MCF 10A (cell line): ENCODE measurements at regions not wholly inside any gene's neighbourhood (a gene's known extent, or its start where the extent isn't known, plus 50 kb on each side); places are given as distances from the start of the nearest gene placed in this dataset.

Experiments
- BruUV-seq: library from RNA; stranded (reverse); fragments of 400-500 nt; replicated peaks from 2 replicates; lab custom pipeline; 2021; lab: Mats Ljungman, UMichigan
- CTCF ChIA-PET: fragments of 300-600 bp; sonication (Branson Sonifier 250); formaldehyde crosslinking; extraction: SDS; loops from one replicate; lab custom pipeline; 2021; ENCODE audit warnings: antibody characterized with exemption, inconsistent platforms; lab: Yijun Ruan, JAX
- POLR2A ChIA-PET: fragments of 300-600, 350-650 bp; sonication (Branson Sonifier 250); formaldehyde crosslinking; extraction: SDS; loops from one replicate; lab custom pipeline; 2020; ENCODE audit warnings: antibody characterized with exemption, inconsistent platforms; lab: Yijun Ruan, JAX
- DNase-seq: peaks from one replicate; pipeline ENCODE4 v3.0.0-alpha.2; 2018; ENCODE audit not compliant: unreplicated experiment
- H3K27ac Mint-ChIP-seq: one replicate; pipeline ENCODE4 v1.8.0; 2022; ENCODE audit warnings: mild to moderate bottlenecking, low read depth, mixed read lengths; ENCODE audit not compliant: unreplicated experiment
- H3K27me3 Mint-ChIP-seq: one replicate; pipeline ENCODE4 v1.8.0; 2022; ENCODE audit warnings: mixed read lengths; ENCODE audit not compliant: insufficient read depth, unreplicated experiment
- H3K36me3 Mint-ChIP-seq: one replicate; pipeline ENCODE4 v1.8.0; 2022; ENCODE audit warnings: mild to moderate bottlenecking, moderate library complexity, mixed read lengths; ENCODE audit not compliant: insufficient read depth, unreplicated experiment
- H3K4me1 Mint-ChIP-seq: one replicate; pipeline ENCODE4 v1.8.0; 2022; ENCODE audit warnings: mixed read lengths; ENCODE audit not compliant: insufficient read depth, unreplicated experiment
- H3K4me3 Mint-ChIP-seq: one replicate; pipeline ENCODE4 v1.8.0; 2022; ENCODE audit warnings: mild to moderate bottlenecking, moderate library complexity, mixed read lengths; ENCODE audit not compliant: unreplicated experiment
- H3K9me3 Mint-ChIP-seq: one replicate; pipeline ENCODE4 v1.8.0; 2022; ENCODE audit warnings: mixed read lengths; ENCODE audit not compliant: unreplicated experiment
- CTCF ChIP-seq: fragments of 200-600 bp; IDR thresholded peaks from one replicate; pipeline ENCODE4 v1.8.0; 2022; ENCODE audit warnings: antibody characterized with exemption, mild to moderate bottlenecking; ENCODE audit not compliant: unreplicated experiment
- intact Hi-C: fragments of 100-400 bp; cut with micrococcal nuclease; formaldehyde crosslinking; loops from 2 replicates; pipeline ENCODE4 v1.14.1; 2022

DNA sequence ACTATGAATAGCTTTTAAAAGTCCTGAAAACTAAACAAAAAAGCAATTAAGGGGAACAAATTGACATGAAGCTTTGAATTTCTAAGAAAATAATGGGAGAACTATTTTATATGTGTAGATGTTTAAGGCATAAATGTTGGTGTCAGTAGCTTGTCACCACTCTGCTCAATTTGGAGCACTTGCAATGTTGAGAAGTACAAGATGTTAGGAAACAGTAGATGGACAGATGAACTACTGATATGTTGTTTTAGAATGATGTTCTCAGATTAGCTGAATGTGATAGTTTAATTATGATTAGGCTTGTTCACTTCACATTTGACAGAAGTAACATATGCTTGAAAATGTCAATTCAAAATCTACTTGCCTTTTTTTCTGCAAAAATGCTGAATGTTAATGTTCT is 525.7 kb upstream of the IGFBP7 start:
- BruUV-seq: no TSS peak
- H3K27ac Mint-ChIP-seq: no peak overlapping the region
- H3K4me3 Mint-ChIP-seq: no peak overlapping the region
- peaks cover 16% of the 10 kb centered on the region for H3K4me1 Mint-ChIP-seq
- H3K9me3 Mint-ChIP-seq: no peaks in the 10 kb centered on the region
- no peak for DNase-seq
- no peaks in the 10 kb centered on the region for H3K36me3 Mint-ChIP-seq
- ChIA-PET CTCF (no interaction called here), POLR2A (no interaction called here)
- TF ChIP-seq CTCF: no peak
- H3K27me3 Mint-ChIP-seq: no peaks in the 10 kb centered on the region
- intact Hi-C loops: no loop called here

DNA sequence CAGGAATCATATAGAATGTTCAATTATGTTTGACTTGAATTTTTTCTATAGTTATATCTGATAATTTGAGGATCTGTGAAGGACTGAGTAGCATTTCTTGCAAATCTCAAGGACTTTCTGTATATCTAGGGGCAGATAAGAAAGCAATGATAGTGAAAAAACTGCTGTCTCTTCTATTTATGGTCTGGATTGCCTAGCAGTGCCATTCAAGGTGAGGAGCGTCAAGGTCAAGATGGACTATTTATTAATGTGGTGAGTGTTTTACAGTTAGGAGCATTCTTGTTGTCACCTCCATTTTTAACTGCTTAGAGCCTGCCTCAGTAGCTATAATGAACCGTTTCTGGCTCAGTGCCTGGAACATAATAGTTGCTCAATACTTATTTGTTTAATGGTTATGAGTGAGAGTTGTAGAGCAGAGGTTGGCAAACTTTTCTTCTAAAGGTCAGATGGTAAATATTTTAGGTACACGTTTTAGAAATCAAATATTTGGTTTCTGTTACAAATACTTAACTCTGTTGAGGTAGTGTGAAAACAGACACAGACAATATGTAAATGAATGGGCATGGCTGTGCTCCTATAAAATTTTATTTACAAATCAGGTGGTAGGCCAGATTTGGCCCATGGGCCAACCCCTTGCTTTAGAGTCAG is 523.2 kb upstream of the IGFBP7 start:
- peaks cover 20% of the 10 kb centered on the region for H3K4me1 Mint-ChIP-seq
- H3K4me3 Mint-ChIP-seq: no peak overlapping the region
- BruUV-seq: no TSS peak
- ChIA-PET POLR2A (interaction anchor here (0.6 kb wide), 2 partner anchors 47 to 106 kb away, joined by 3 to 6 read pairs; no protein-coding TSS in a partner anchor), CTCF (no interaction called here)
- DNase-seq: peak; percentile 36
- H3K27me3 Mint-ChIP-seq: no peaks in the 10 kb centered on the region
- intact Hi-C loops: no loop called here
- TF ChIP-seq CTCF: no peak
- H3K9me3 Mint-ChIP-seq: no peaks in the 10 kb centered on the region
- H3K36me3 Mint-ChIP-seq: no peaks in the 10 kb centered on the region
- H3K27ac Mint-ChIP-seq: no peak overlapping the region

- Mint-ChIP-seq H3K27ac (no peak overlapping the region), H3K27me3 (no peaks in the 10 kb centered on the region), H3K9me3 (no peaks in the 10 kb centered on the region), H3K4me3 (no peak overlapping the region), H3K36me3 (no peaks in the 10 kb centered on the region), H3K4me1 (peaks cover 20% of the 10 kb centered on the region)
- no peak for DNase-seq
- TF ChIP-seq CTCF: no peak
- BruUV-seq: no TSS peak
- ChIA-PET POLR2A (interaction anchor here (0.6 kb wide), 1 partner anchor 46 kb away, joined by 6 read pairs; no protein-coding TSS in a partner anchor), CTCF (interaction anchor here (0.6 kb wide), 1 partner anchor 102 kb away, joined by 3 read pairs; no protein-coding TSS in a partner anchor)
- intact Hi-C loops: no loop called here
These were observed 522.4 kb upstream of the IGFBP7 start for GRCh38 chr4:57632564-57632963.

- peaks cover 20% of the 10 kb centered on the region for H3K4me1 Mint-ChIP-seq
- ChIA-PET CTCF (interaction anchor here (0.7 to 1.0 kb wide), 3 partner anchors 16 to 189 kb away, joined by 3 to 8 read pairs (median 3); no protein-coding TSS in a partner anchor), POLR2A (no interaction called here)
- no peaks in the 10 kb centered on the region for H3K9me3 Mint-ChIP-seq
- TF ChIP-seq CTCF: no peak
- H3K27ac Mint-ChIP-seq: no peak overlapping the region
- no peaks in the 10 kb centered on the region for H3K36me3 Mint-ChIP-seq
- no peaks in the 10 kb centered on the region for H3K27me3 Mint-ChIP-seq
- intact Hi-C loops: no loop called here
- peak; percentile 17 for DNase-seq
- H3K4me3 Mint-ChIP-seq: no peak overlapping the region
- BruUV-seq: no TSS peak
These were observed 521.0 kb upstream of the IGFBP7 start for GRCh38 chr4:57631147-57631546.
